A673 (cell line): ENCODE measurements at regions not wholly inside any gene's neighbourhood (a gene's known extent, or its start where the extent isn't known, plus 50 kb on each side); places are given as distances from the start of the nearest gene placed in this dataset.

Experiments
- EZH2 ChIP-seq: fragments of 200-600 bp; sonication (generic); IDR thresholded peaks from 2 replicates; pipeline ENCODE4 v1.6.1; 2017; ENCODE audit warnings: borderline replicate concordance, low read depth, mild to moderate bottlenecking, mixed read lengths, antibody characterized with exemption, low read length; ENCODE audit not compliant: poor library complexity, severe bottlenecking
- TF ChIP-seq, protein P1 (sequence below): fragments of 300-800, 200-600 bp; sonication (generic); conservative IDR thresholded peaks from 2 replicates; pipeline ENCODE4 v1.5.1; 2017; ENCODE audit warnings: low read depth, mild to moderate bottlenecking, antibody characterized with exemption, low read length, moderate library complexity, mixed read lengths

- TF ChIP-seq, protein P1, sequence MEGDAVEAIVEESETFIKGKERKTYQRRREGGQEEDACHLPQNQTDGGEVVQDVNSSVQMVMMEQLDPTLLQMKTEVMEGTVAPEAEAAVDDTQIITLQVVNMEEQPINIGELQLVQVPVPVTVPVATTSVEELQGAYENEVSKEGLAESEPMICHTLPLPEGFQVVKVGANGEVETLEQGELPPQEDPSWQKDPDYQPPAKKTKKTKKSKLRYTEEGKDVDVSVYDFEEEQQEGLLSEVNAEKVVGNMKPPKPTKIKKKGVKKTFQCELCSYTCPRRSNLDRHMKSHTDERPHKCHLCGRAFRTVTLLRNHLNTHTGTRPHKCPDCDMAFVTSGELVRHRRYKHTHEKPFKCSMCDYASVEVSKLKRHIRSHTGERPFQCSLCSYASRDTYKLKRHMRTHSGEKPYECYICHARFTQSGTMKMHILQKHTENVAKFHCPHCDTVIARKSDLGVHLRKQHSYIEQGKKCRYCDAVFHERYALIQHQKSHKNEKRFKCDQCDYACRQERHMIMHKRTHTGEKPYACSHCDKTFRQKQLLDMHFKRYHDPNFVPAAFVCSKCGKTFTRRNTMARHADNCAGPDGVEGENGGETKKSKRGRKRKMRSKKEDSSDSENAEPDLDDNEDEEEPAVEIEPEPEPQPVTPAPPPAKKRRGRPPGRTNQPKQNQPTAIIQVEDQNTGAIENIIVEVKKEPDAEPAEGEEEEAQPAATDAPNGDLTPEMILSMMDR = no peak
- TF ChIP-seq EZH2 = no peak
These were observed 206.1 kb upstream of the NEIL3 start for GRCh38 chr4:177103619-177104018.
